Loucy (cell line): ENCODE measurements at regions not wholly inside any gene's neighbourhood (a gene's known extent, or its start where the extent isn't known, plus 50 kb on each side); places are given as distances from the start of the nearest gene placed in this dataset.

Source experiments
- H2AFZ ChIP-seq: fragments of 200-600 bp; sonication (generic); 2 replicates; pipeline ENCODE4 v1.6.0; 2016; ENCODE audit warnings: antibody characterized with exemption, mild to moderate bottlenecking, low read length, moderate library complexity
- H3F3A ChIP-seq: fragments of 200-600 bp; 2 replicates; pipeline ENCODE4 v1.6.0; 2016; ENCODE audit warnings: antibody characterized with exemption, low read depth, mild to moderate bottlenecking
- H3K27me3 ChIP-seq: fragments of 200-600 bp; sonication (generic); 2 replicates; pipeline ENCODE4 v1.6.1; 2014; ENCODE audit warnings: low read length, mild to moderate bottlenecking; ENCODE audit not compliant: insufficient read depth, poor library complexity, severe bottlenecking
- H3K36me3 ChIP-seq: fragments of 200-600 bp; sonication (generic); 2 replicates; pipeline ENCODE4 v1.6.1; 2016; ENCODE audit warnings: low read length; ENCODE audit not compliant: insufficient read depth
- H3K4me1 ChIP-seq: fragments of 200-600 bp; sonication (generic); 2 replicates; pipeline ENCODE4 v1.5.1; 2014; ENCODE audit warnings: low read length, mild to moderate bottlenecking; ENCODE audit not compliant: insufficient read depth, poor library complexity, severe bottlenecking
- H3K4me2 ChIP-seq: fragments of 200-600 bp; sonication (generic); 2 replicates; pipeline ENCODE4 v1.6.0; 2014; ENCODE audit warnings: antibody characterized with exemption, low read length, low read depth, mild to moderate bottlenecking; ENCODE audit not compliant: poor library complexity, severe bottlenecking
- H3K4me3 ChIP-seq: fragments of 200-600 bp; sonication (generic); 2 replicates; pipeline ENCODE4 v1.5.1; 2014; ENCODE audit warnings: low read length, mild to moderate bottlenecking, mixed read lengths; ENCODE audit not compliant: poor library complexity, severe bottlenecking
- H3K79me2 ChIP-seq: fragments of 200-600 bp; sonication (generic); 2 replicates; pipeline ENCODE4 v1.6.1; 2014; ENCODE audit warnings: low read length; ENCODE audit not compliant: insufficient read depth
- H3K9ac ChIP-seq: fragments of 200-600 bp; sonication (generic); 2 replicates; pipeline ENCODE4 v1.6.0; 2014; ENCODE audit warnings: mild to moderate bottlenecking, low read depth, low read length, moderate library complexity; ENCODE audit not compliant: poor library complexity, severe bottlenecking
- H3K9me2 ChIP-seq: fragments of 200-600 bp; sonication (generic); replicated peaks from 2 replicates; pipeline ENCODE4 v1.6.1; 2016; ENCODE audit warnings: low read depth, low read length, mixed read lengths
- H3K9me3 ChIP-seq: fragments of 200-600 bp; sonication (generic); 2 replicates; pipeline ENCODE4 v1.6.1; 2014; ENCODE audit warnings: mild to moderate bottlenecking, antibody characterized with exemption, low read length, low read depth; ENCODE audit not compliant: insufficient read depth
- H4K20me1 ChIP-seq: fragments of 200-600 bp; sonication (generic); 2 replicates; pipeline ENCODE4 v1.6.0; 2014; ENCODE audit warnings: antibody characterized with exemption, low read length, mild to moderate bottlenecking; ENCODE audit not compliant: insufficient read depth, poor library complexity, severe bottlenecking
- CTCF ChIP-seq: fragments of 200-600 bp; sonication (generic); conservative IDR thresholded peaks from 2 replicates; pipeline ENCODE4 v1.5.1; 2014; ENCODE audit warnings: mild to moderate bottlenecking, antibody characterized with exemption, low read length
- EZH2phosphoT487 ChIP-seq: fragments of 200-600 bp; IDR thresholded peaks from 2 replicates; pipeline ENCODE4 v1.6.1; 2018; ENCODE audit warnings: antibody characterized with exemption, mild to moderate bottlenecking, moderate library complexity, borderline replicate concordance

- Histone ChIP-seq H3K4me1 (peaks cover 11% of the 10 kb centered on the region), H3F3A (no peaks in the 10 kb centered on the region), H3K36me3 (no peaks in the 10 kb centered on the region), H4K20me1 (no peaks in the 10 kb centered on the region), H3K79me2 (no peaks in the 10 kb centered on the region), H3K4me2 (no peak overlapping the region), H3K9me3 (no peaks in the 10 kb centered on the region), H3K4me3 (no peak overlapping the region), H3K9ac (no peak overlapping the region), H3K27me3 (no peaks in the 10 kb centered on the region), H3K9me2 (no peaks in the 10 kb centered on the region), H2AFZ (no peak overlapping the region)
- no peak for TF ChIP-seq CTCF
- no peak for TF ChIP-seq EZH2phosphoT487
These were observed 311.8 kb upstream of the AMIGO2 start for GRCh38 chr12:47391566-47391965.

- H3K9ac ChIP-seq = no peak overlapping the region
- H3K79me2 ChIP-seq = no peaks in the 10 kb centered on the region
- no peak overlapping the region for H2AFZ ChIP-seq
- H3K36me3 ChIP-seq = no peaks in the 10 kb centered on the region
- no peaks in the 10 kb centered on the region for H3K27me3 ChIP-seq
- no peaks in the 10 kb centered on the region for H3F3A ChIP-seq
- H3K9me3 ChIP-seq = no peaks in the 10 kb centered on the region
- peaks cover 11% of the 10 kb centered on the region for H3K4me1 ChIP-seq
- no peaks in the 10 kb centered on the region for H4K20me1 ChIP-seq
- no peak for TF ChIP-seq CTCF
- no peak for TF ChIP-seq EZH2phosphoT487
- H3K9me2 ChIP-seq = no peaks in the 10 kb centered on the region
- no peak overlapping the region for H3K4me2 ChIP-seq
- H3K4me3 ChIP-seq = no peak overlapping the region
These were observed 309.0 kb upstream of the AMIGO2 start for GRCh38 chr12:47388712-47389111.

GRCh38 chr12:47387994-47388393, 308.2 kb upstream of the AMIGO2 start:
- H3K36me3 ChIP-seq = no peaks in the 10 kb centered on the region

More at GRCh38 chr12:47387994-47388393, 308.2 kb upstream of the AMIGO2 start:
- Histone ChIP-seq H3K9me2 (no peaks in the 10 kb centered on the region), H3K79me2 (no peaks in the 10 kb centered on the region), H3F3A (no peaks in the 10 kb centered on the region), H3K4me2 (no peak overlapping the region), H2AFZ (no peak overlapping the region), H3K9me3 (no peaks in the 10 kb centered on the region), H4K20me1 (no peaks in the 10 kb centered on the region), H3K4me1 (peaks cover 4% of the 10 kb centered on the region), H3K27me3 (no peaks in the 10 kb centered on the region), H3K4me3 (no peak overlapping the region), H3K9ac (no peak overlapping the region)
- TF ChIP-seq CTCF (no peak), EZH2phosphoT487 (no peak)
